ENCODE measurements at regions not wholly inside any gene's neighbourhood (a gene's known extent, or its start where the extent isn't known, plus 50 kb on each side); places are given as distances from the start of the nearest gene placed in this dataset.

DNA sequence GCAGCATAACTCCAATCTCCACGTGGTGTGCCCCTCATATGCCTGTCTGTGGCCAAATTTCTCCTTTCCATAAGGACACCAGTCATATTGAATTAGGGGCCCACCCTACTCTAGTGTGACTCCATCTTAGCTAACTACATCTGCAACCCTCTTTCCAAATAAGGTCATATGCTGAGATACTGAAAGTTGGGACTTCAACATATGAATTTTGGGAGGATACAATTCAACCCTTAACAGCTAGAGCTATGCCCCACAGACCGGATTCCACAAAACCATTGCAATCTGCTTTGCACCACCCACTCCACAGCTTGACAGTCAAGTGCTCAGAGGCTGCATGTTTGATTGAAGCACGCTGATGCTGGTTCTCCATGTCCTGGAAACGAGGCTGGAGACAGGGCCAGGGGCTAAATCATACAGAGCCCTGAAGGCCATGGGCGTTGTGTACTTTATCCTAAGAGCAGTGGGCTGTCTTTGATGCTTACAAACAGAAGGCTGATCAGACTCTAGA is 122.8 kb downstream of the MTX3 start:
- DNase-seq = no peak

- DNase-seq = no peak
These were observed 125.5 kb downstream of the MTX3 start for GRCh38 chr5:79865579-79865978.

DNA sequence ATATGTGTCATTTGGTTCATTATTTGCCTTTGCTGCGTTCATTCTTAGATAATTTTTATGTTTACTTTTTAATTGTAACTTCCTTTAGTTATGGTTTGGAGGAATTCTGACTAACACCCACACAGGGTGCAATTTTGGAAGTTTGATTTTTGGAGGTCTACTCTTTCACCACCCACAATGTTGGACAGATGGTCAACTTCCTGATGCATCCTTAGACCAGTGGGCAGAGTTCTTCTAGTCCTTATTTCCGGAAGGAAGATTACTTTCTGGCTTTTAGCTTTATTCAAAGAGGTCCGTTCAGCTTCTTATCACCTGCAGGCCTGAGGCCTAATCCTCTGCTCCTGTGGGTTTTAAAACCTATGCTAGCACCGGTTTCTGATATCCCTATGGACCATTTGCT is 126.7 kb downstream of the MTX3 start:
- no peak for DNase-seq

DNA sequence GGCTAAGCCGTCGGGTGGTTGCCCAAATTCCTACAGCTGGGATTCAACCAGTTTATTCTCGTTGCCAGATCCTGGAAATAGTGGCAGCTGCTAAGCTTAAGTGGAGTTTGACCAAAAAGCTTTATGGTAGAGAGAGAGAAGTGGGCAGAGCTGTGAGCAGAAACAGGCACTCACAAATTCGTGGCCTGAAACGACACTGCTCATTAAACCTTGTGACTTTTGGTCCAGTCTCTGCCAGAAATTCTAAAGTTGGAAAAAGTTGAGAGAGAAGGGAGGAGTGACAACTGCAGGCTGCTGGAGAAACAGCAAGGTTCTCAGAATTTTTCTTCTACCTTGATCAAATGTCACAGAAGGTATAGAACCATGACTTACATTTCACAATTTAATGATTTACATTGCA is 131.5 kb downstream of the MTX3 start:
- no peak for DNase-seq

DNA sequence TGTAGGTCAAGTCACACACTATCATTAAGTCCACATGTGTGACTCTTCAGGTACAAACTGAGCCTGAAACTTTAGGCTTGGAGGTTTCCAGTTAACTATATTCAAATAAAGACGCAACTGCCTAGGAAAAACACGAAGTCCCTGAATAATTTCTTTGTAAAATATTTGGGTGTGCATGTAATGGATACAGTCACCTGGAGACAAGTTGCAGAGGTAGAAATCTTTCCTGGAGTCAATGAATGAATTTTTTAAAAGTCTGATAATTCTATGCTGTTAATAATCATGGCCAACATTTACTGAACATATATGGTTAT is 132.7 kb downstream of the MTX3 start:
- no peak for DNase-seq

- DNase-seq = peak; percentile 68
These were observed 133.2 kb downstream of the MTX3 start for GRCh38 chr5:79857714-79858409.

DNA sequence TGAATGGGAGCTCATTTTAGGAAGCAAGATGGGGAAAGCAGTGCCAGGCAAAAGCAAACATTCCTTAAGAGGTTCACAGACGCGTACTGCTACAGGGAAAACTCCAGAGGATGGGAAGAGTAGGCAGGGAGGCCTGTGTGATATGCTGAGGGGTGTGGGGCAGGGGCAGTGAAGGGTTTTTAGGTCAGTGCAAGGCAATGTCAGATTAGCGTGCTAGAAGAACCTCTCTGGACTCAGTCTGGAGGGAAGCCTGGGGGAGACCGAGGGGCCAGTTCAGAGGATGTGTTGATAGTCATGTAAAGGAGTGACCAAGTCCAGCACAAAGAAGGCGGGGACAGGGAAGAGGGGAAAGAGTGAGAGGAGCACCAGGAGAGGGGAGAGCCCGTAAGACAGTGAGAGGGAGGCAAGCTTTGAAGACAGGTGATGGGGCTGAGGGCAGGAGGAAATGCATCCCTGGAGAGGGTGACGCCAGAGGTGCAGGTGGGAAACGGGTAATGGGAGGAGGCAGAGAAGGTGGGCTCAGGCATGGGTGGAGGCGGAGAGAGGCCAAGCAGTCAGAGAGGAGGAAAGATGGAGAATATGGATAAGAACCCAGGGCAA is 134.5 kb downstream of the MTX3 start:
- DNase-seq = no peak

DNA sequence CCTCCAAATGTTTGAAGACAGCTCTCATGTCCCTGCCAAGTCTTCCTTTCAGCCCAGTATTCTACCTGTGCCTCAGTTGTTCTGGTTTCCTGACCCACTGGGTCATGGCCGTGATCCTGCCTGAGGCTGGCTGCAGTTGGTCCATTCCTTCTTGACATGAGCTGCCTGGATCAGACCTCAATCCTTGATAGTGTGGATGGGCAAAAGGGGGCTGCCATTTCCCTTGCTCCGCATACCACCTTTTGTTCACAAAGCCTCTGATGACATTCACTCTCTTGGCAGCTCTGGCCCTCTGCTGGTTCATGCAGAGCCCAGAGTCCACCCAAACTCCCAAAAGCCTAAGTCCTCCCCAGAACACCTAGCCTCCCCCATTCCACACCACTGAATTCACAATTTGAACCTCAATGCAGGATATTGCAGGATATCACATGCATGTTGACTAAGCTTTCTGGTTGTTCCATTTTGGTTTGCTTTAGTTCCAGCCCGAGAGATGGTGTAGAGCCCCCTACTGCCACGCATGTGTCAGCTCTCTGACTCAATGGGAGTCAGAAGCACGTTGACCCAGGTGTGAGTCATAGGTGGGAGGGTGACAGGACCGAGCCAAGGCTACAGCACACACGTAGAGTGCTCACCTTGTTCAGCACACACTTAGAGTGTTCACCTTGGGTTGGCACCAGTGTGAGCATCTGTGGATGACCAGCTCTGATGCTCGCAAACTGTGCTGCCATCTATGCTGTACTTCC is 137.2 kb downstream of the MTX3 start:
- DNase-seq = no peak

GRCh38 chr5:79853028-79853427 is 138.0 kb downstream of the MTX3 start:
- no peak for DNase-seq

DNA sequence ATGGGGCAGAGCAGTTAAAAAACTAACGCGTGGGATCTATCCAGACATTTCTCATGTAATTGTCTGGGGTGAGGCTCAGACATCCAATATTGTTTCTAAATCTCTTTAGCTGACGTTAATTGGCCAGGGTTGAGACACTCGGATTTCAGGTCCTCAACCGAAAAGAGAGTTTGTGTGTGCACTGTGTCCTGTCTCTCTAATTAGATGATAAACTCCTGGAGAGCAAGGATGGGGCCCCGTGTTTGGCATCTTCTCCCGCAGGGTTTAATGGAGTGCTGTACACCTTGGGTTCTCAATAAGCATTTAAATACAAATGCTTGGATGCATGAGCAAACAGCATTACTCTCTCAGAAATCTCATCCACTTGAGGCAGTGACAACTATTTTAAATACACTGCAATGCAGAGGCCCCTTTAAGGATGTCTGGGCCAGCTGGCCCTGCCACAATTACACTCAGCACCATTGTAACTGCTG is 139.6 kb downstream of the MTX3 start:
- DNase-seq = no peak

DNA sequence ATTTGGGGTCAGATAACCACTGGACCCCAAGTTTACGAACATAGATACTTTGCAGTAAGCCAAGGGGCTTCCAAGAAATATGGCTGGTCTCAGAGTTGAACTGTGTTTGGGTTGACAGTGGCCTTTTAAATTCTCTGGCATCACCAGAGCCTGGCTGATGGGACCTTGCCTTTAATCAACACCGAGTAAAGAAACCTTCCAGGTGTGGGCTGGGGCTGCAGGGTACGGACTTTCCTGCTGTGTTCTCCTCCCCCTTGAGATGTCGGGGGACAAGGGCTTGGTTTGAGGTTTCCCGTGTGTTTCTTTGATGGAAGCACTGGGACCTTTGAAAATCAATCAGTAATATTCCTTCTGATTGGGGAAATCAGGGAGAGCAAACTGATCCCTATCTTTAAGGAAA is 140.1 kb downstream of the MTX3 start:
- no peak for DNase-seq

DNA sequence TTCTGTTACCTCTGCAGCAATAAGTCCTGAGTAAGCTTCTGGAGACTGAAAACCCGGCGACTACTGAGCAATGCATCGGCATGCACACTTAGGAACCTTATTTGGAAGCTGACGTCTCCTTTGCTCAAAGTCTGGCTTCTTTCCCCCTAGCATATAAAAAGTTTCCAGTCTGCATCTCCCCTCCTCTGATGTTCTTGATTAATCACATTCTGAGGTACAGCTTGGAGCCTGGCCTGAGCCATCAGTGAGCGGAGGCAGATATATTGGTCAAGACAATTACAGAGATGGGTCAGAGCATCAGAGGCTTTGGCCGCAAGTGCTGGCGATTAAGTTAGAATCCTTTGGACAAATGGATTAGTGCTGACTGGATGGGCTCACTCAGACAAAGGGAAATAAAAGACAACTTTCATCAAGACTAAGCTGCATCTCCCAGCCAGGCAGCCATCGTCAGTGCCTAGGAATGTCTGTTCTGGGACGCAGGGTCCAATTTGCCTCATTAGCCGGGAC is 140.7 kb downstream of the MTX3 start:
- no peak for DNase-seq

DNA sequence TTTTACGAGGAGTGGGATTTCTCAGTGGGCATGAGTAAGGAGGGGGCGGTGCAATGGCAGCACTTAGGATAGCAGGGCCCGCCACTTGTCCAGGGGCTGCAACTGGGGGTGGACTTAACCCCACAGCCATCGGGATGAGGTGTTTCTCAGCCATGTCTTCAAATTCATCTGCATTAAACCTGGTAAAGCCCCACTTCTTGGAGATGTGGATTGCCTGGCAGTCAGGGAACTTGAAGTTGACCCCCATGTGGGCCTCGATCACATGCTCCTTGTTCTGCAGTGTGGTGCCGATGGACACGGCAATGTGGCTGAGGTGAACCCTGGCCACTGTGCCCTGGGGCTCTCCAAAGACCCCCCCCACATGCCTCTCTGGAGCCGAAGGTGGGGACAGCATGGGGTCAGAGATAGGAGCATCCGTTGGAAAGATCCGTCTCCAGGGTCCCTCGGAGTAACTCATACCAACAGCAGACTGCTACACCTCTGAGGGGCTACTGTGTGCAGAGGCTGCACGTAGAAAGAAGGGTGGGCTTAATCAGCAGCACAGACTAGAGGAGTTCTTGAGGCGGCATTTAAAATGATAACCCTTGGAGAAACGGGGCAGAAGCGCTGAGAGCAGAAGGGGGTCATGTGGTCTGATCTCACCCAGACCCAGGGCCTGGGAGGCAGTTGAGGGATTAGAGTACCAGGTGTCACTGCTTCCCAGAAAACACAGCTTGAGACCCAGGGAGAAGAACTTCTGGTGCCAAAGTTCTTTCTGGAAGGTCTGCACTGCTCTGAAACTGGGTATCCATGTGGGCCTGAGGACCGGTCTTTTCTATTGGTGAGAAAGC is 141.4 kb downstream of the MTX3 start:
- no peak for DNase-seq
